HS-27A (cell line): ENCODE measurements at regions not wholly inside any gene's neighbourhood (a gene's known extent, or its start where the extent isn't known, plus 50 kb on each side); places are given as distances from the start of the nearest gene placed in this dataset.
"Not testable (repeated sequence)": the region's sequence is repeated elsewhere in the genome, so short reads cannot be mapped to it uniquely, and the experiment has no call there.

Experiments
- DNase-seq: peaks from one replicate; pipeline ENCODE4 v3.0.0-alpha.2; 2012; ENCODE audit warnings: low read depth, missing footprints

DNA sequence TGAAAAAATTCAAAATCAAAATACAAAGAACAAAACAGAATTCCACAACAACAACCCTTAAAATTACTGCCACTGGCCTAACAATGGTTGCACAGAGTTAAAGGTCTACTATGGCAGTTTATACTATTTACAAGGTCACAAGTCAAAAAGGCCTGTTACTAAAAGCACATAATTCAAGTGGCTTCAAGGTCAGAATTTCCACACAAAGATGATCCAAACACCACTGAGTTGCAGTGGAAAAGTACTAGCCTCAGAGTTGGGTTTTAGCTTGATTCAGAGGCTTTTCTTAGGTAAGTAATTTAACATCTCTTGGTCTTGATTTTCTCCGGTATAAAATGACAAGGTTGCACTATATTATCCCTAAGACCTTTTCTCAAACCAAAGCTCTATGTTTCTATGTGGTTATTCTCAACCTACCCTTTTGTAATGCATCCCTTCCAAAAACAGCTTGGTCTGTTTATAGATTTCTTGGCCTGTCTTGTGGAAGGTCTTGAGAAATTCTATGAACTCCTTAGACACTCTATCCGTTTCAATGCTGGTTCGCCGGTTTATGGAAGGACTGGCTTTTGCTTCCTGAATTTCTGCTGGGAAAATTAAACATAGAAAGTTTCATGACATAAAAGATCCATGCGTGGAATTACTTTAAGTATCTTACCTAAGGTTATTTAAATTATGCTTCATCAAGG, 69.5 kb downstream of the MDH2 start:
- not testable (repeated sequence) for DNase-seq

- not testable (repeated sequence) for DNase-seq
Measured at GRCh38 chr7:76118253-76119036, 70.5 kb downstream of the MDH2 start.

DNA sequence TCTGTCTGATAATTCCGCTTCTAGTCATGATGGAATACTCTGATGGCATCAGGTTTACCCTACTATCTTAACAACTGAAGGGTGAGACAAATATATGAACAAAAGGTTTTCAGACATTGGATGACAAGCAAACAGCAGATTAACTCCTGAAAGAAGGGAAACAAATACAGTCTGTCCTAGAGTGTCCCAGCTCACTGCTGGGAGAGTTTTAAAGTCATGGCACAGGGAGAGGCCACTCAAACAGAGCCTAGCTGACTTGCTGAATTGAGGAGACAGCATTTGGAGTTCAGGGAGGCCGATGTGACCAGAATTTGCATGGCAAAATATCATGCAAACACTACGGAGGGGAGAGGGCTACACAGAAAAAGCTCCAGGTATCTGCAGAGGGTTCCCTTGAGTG, 73.1 kb downstream of the MDH2 start:
- no peak for DNase-seq

DNA sequence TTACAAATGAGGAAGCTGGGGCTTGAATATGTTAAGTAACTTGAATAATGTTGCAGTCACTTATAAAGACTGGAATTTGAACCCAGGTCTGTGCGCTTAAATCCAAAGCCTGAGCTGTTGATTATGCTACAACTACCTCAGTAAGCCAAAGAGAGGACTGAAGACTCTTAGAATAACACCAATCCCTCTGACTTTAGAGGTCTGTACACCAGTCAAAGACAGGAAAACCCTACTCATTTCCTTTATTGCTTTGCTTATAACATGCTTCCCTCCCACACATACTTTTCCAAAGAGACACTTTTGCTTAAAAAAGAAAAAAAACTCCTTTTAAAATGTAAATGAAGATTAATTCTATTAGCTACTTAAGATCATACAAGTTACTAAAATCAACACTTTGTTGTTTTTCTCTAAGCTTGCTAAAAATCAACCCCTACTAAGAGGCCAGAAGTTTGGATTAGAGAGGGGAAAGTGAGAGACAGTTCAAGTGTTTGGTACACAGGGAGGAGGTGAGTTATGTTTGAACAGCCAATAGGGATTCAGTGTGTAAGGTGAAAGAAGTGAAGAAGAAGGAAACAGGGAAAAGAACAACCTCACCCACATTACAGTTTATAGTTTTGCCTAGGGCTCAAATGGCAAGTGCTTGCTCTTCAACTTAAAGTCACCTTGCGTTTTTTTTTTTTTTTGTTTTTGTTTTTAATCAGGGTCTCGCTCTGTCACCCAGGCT, 74.8 kb downstream of the MDH2 start:
- DNase-seq: no peak

DNA sequence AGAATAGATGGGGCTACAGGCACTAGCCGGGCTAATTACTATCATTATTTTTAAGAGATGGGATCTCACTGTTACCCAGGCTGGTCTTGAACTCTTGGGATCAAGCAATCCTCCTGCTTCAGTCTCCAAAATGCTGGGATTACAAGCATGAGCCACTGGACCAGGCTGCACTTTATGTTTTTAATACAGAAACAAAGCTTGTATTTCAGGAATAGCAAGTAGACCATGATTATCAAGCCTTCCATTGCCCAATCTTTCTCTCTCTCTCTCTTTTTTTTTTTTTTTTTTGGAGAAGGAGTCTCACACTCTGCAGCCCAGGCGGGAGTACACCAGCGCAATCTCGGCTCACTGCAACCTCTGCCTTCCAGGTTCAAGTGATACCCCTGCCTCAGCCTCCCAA, 75.4 kb downstream of the MDH2 start:
- DNase-seq: no peak

- no peak for DNase-seq
Measured at GRCh38 chr7:76125560-76125959, 76.1 kb upstream of the SRRM3 start.

DNA sequence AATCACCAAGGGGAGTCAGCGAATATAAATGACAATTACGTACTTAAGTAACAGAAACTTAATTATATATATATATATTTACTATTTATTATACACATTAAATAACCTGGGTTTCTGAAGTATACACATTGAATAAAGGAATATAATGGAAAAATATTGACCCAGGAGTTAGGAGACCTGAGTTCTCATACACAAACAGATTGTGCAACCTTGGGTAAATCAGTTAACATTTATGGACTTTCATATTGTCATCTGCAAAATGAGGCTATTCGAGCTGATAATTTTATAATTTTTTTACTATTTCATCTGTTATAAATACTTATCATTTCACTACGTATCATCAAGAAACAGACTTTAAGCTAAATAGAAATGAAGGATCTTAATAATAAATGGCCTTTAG, 75.1 kb upstream of the SRRM3 start:
- DNase-seq: no peak

- DNase-seq: no peak
Measured at GRCh38 chr7:76129366-76129765, 72.3 kb upstream of the SRRM3 start.

GRCh38 chr7:76129836-76130235, 71.9 kb upstream of the SRRM3 start:
- no peak for DNase-seq

DNA sequence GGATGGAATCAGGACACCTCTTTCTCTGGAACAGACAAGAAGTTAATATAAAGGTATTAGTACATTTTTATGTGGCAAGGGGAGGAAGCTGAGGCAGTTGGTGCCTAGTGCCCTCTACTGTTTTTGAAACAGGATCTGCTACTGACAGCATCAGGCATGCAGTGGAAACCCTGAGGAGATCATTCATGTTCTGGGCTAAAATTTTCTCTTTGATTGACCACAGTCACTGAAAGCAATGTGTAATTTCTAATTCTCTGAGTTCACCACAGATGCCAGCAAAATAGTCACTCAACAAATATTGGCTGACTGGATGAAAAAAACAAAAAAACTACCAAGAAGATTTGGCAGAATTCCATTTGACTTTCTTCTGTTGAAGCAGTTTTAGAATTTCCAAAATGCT, 71.0 kb upstream of the SRRM3 start:
- peak; percentile 7 for DNase-seq

- not testable (repeated sequence) for DNase-seq
Measured at GRCh38 chr7:76131887-76132286, 69.8 kb upstream of the SRRM3 start.

DNA sequence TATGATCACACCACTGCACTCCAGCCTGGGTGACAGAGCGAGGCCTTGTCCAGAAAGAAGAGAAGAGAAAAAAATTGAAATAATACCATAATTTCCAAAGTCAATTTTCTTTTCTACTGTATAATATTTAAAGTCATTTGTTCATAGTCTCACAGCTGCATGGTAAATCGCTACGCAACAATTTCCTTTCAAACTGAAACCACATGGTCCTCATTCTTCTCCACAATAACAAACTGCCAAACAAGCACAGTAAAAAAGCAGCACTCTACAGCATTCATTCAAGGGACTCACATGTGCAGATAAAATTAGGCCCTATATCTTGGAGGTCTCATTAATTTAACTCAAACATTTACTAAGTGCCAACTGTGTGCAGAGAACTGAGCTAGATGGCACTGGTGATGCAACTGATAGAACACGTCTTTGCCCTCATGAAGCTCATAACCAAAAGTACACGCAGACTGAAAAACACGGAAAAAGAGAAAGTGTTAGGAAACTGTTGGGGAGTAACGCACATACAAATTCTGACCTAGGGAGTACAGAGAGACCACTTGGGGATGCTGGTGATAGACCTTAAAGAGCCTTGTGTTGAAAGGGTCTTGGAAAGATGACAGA, 68.4 kb upstream of the SRRM3 start:
- DNase-seq: no peak

GRCh38 chr7:76133839-76134238, 67.9 kb upstream of the SRRM3 start:
- DNase-seq: no peak

DNA sequence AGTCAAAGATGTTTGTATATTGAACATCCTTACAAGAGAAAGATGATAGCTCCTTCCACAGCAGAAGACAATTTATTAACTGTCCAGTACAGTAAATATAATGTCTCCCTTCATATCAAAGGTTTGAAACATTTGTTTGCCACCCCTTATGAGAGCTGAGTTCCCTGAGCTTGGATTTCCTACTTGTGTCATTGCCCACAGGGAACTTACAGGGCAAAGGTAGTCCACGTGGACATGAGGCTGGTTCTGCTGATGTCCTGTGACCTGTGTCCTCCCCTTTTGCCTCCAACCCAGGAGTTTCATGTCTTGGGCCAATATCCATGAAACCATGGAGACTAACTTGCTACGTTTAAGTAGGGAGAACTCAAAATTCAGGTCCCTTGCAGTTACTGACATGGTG, 66.4 kb upstream of the SRRM3 start:
- not testable (repeated sequence) for DNase-seq

DNA sequence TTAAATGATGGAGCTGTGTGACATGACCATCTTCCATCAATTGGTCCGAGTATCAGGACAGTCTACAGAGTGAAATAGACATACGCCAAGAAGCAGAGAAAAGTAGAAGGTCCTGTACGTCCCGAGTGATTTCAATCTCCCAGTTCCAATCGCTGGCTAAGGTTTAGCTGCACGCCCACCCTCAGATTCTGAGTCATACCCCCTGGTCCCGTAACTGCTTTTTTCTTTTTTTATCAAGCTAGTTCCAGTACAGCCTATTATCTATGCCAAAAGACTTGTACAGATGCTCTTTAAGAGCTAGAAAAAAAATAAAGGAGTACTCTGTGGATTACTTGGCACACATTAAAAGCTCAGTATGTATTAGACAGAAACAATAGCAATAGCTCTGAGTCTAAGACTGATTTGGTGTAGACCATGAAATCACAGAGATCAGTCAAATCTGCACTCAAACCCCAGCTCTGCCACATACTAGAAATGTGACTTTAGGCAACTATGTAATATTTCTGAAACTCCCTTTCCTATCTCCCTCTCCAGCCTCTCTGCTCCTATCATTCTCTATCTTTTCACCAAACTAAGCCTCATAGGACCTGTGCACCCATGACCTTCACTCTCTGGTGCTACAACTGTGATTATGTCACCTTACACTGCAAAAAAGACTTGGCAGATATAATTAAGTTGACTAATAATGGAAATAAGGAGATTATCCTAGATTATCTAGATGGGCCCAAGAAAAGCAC, 63.0 kb upstream of the SRRM3 start:
- not testable (repeated sequence) for DNase-seq

GRCh38 chr7:76139670-76140069, 62.0 kb upstream of the SRRM3 start:
- DNase-seq: no peak

- DNase-seq: not testable (repeated sequence)
Measured at GRCh38 chr7:76140259-76140658, 61.4 kb upstream of the SRRM3 start.

- no peak for DNase-seq
Measured at GRCh38 chr7:76142861-76143260, 58.8 kb upstream of the SRRM3 start.

GRCh38 chr7:76144664-76145270, 56.9 kb upstream of the SRRM3 start:
- DNase-seq: not testable (repeated sequence)

- no peak for DNase-seq
Measured at GRCh38 chr7:76146374-76146773, 55.3 kb upstream of the SRRM3 start.

GRCh38 chr7:76148947-76149346, 52.7 kb upstream of the SRRM3 start:
- not testable (repeated sequence) for DNase-seq
